Hepatocyte (in vitro differentiated cells): ENCODE measurements at regions not wholly inside any gene's neighbourhood (a gene's known extent, or its start where the extent isn't known, plus 50 kb on each side); places are given as distances from the start of the nearest gene placed in this dataset.

Experiments used
- CTCF ChIP-seq: fragments of 200-600 bp; sonication (generic); IDR thresholded peaks from 2 replicates; pipeline ENCODE4 v1.5.1; 2016; ENCODE audit warnings: antibody characterized with exemption, mild to moderate bottlenecking; ENCODE audit not compliant: poor library complexity
- EZH2 ChIP-seq: fragments of 200-600 bp; sonication (generic); IDR thresholded peaks from 2 replicates; pipeline ENCODE4 v1.6.1; 2016; ENCODE audit warnings: antibody characterized with exemption, mild to moderate bottlenecking, borderline replicate concordance

DNA sequence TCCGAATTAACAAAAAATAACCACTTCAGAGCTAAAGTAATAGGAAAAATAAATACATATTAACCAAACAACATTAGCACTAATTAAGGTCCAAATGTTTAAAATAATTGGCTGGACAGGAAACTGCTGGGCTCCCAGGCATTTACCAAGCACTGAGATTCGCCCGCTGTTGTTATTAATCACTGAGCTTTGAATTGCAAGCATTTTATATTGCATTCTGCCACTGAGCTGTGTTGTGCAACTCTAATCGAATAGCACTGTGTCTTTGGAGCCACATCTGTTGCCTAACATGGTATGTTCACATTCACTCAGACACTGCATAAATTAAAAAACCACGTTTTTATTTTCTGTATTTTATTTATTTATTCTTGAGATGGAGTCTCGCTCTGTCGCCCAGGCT is 88.9 kb downstream of the SOWAHC start:
- TF ChIP-seq CTCF: no peak
- TF ChIP-seq EZH2: no peak
